ENCODE measurements at regions not wholly inside any gene's neighbourhood (a gene's known extent, or its start where the extent isn't known, plus 50 kb on each side); places are given as distances from the start of the nearest gene placed in this dataset.

DNA sequence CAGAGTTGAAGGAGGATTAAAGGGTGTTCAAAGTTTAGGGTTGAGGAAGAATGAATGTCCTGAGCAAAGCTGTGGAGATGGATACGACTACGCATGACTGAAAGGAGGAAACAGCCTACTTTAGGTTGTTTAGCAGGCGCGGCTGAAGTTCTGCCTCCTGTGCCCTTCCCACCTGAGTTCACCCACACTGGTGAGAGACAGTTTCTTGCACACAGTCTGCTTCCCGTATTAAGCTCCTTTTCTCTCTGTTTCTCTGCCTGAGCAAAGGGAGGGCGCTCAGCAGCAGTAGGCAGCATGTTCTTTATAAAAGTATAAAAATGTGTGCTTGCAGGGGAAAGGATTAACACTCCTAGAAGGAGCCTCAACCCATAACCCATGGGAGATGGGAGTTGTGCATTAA, 224.0 kb upstream of the SMARCA2 start:
- Histone ChIP-seq H3K9me2 (replicated peaks; ENCODE audit: low read length) (no peaks in the 10 kb centered on the region), H3K27me3 (ENCODE audit: low read length) (peaks cover 8% of the 10 kb centered on the region), H3K36me3 (ENCODE audit: low read depth, low read length) (no peaks in the 10 kb centered on the region), H3F3A (ENCODE audit: low read length, unreplicated experiment) (no peaks in the 10 kb centered on the region), H3K9me3 (ENCODE audit: low read length) (no peaks in the 10 kb centered on the region), H2AFZ (ENCODE audit: low read length) (no peak overlapping the region), H3K9ac (ENCODE audit: low read length) (no peak overlapping the region), H3K79me2 (ENCODE audit: low read length) (no peaks in the 10 kb centered on the region), H3K4me2 (ENCODE audit: low read length) (no peak overlapping the region), H3K4me3 (ENCODE audit: low read length) (no peak overlapping the region), H3K4me1 (ENCODE audit: insufficient read depth, low read length) (no peaks in the 10 kb centered on the region), H3K27ac (ENCODE audit: low read length) (no peak overlapping the region), H4K20me1 (ENCODE audit: low read length) (no peaks in the 10 kb centered on the region)
- CTCF ChIA-PET = no interaction called here
- intact Hi-C loops (cut with micrococcal nuclease) = no loop called here
- POLR2A ChIA-PET (ENCODE audit: unreplicated experiment) = no interaction called here
- TF ChIP-seq EZH2phosphoT487 (IDR thresholded peaks at IDR 0.05; ENCODE audit: borderline replicate concordance, low read length) = no peak
- TF ChIP-seq, protein P1, sequence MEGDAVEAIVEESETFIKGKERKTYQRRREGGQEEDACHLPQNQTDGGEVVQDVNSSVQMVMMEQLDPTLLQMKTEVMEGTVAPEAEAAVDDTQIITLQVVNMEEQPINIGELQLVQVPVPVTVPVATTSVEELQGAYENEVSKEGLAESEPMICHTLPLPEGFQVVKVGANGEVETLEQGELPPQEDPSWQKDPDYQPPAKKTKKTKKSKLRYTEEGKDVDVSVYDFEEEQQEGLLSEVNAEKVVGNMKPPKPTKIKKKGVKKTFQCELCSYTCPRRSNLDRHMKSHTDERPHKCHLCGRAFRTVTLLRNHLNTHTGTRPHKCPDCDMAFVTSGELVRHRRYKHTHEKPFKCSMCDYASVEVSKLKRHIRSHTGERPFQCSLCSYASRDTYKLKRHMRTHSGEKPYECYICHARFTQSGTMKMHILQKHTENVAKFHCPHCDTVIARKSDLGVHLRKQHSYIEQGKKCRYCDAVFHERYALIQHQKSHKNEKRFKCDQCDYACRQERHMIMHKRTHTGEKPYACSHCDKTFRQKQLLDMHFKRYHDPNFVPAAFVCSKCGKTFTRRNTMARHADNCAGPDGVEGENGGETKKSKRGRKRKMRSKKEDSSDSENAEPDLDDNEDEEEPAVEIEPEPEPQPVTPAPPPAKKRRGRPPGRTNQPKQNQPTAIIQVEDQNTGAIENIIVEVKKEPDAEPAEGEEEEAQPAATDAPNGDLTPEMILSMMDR (conservative IDR thresholded peaks at IDR 0.05; ENCODE audit: low read depth, low read length) = no peak
- no peak for TF ChIP-seq EZH2 (IDR thresholded peaks at IDR 0.05; ENCODE audit: low read length, unreplicated experiment)
- no peak for ATAC-seq
- BruUV-seq (replicated peaks) = no TSS peak
- DNase-seq = no peak

DNA sequence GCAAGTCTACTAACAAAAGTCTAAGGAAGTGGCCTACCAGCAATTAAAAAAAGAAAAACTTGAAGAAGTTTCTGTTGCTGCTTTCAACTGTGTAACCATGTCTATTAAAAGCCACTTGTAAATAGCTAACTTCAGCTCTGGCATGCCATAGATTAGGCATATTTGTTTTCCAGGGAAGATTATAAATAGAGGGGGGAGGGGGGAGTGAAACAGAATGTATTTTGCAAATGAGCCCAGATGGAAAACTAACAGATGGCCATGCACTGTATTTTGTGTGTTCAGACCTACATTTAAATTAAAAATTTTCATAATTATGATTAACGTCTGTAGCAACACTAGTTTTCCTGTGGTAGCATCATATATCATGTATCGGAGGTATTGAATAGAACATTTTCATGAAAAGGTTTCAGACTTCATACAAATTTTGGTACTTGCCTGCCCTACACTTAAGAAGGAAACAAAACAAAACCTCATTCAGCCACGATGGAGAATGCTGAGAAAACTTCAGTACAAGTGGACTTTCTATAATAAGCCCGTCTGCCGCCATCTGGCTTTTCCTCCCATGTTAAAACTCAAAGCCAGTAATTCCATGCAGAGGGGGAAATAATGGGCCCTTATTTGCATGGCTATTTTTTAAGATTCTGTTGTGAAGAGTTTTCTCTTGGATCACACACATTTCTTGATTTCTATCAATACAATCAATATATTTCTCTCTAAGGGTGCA, 220.4 kb upstream of the SMARCA2 start:
- POLR2A ChIA-PET (ENCODE audit: unreplicated experiment) = no interaction called here
- CTCF ChIA-PET = no interaction called here
- no peak overlapping the region for H3K4me3 ChIP-seq (ENCODE audit: low read length)
- no peaks in the 10 kb centered on the region for H3F3A ChIP-seq (ENCODE audit: low read length, unreplicated experiment)
- DNase-seq = no peak
- H3K9ac ChIP-seq (ENCODE audit: low read length) = no peak overlapping the region
- no peaks in the 10 kb centered on the region for H3K9me2 ChIP-seq (replicated peaks; ENCODE audit: low read length)
- no peak overlapping the region for H3K27ac ChIP-seq (ENCODE audit: low read length)
- intact Hi-C loops (cut with micrococcal nuclease) = no loop called here
- no peaks in the 10 kb centered on the region for H3K4me1 ChIP-seq (ENCODE audit: insufficient read depth, low read length)
- H3K27me3 ChIP-seq (ENCODE audit: low read length) = no peaks in the 10 kb centered on the region; the same call in 1 of the 2 replicates
- TF ChIP-seq EZH2phosphoT487 (IDR thresholded peaks at IDR 0.05; ENCODE audit: borderline replicate concordance, low read length) (no peak), EZH2 (IDR thresholded peaks at IDR 0.05; ENCODE audit: low read length, unreplicated experiment) (no peak)
- TF ChIP-seq, protein P1 (conservative IDR thresholded peaks at IDR 0.05; ENCODE audit: low read depth, low read length) = no peak
- H3K4me2 ChIP-seq (ENCODE audit: low read length) = no peak overlapping the region
- no TSS peak for BruUV-seq (replicated peaks)
- H2AFZ ChIP-seq (ENCODE audit: low read length) = no peak overlapping the region
- ATAC-seq = no peak
- no peaks in the 10 kb centered on the region for H3K9me3 ChIP-seq (ENCODE audit: low read length)
- no peaks in the 10 kb centered on the region for H4K20me1 ChIP-seq (ENCODE audit: low read length)
- no peaks in the 10 kb centered on the region for H3K36me3 ChIP-seq (ENCODE audit: low read depth, low read length)
- H3K79me2 ChIP-seq (ENCODE audit: low read length) = no peaks in the 10 kb centered on the region

DNA sequence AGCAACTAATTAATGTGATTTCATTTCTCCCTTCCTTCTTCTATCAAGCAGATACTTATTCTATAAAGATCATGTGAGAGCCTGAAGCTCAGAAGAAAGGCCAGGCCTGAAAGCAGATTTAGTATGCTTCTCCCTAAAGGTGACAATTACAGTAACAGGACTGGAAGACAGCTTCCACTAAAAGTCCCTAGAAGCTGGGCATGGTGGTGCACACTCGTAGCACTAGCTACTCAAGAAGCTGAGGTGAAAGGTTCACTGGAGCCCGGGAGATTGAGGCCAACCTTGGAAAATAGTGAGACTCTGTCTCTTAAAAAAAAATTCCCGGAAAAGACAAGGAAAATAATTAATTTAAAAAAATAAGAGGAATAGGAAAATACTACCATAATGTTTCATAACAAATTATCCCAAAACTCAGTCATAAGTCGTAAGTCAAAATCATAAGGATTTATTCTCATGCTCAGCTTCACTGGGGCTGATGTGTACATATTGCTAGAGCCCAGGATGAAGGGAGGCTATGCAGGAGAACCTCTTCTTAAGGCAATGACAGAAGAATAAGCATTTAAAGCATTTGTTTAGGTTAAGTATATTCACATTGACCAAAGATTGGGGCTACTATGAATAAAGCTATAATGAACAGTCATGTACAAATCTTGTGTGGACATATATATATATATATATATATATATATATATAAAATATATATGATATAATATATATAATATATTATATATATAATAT, 210.8 kb upstream of the SMARCA2 start:
- H3F3A ChIP-seq (ENCODE audit: low read length, unreplicated experiment) = no peaks in the 10 kb centered on the region
- DNase-seq = no peak
- TF ChIP-seq, protein P1 (conservative IDR thresholded peaks at IDR 0.05; ENCODE audit: low read depth, low read length) = no peak
- TF ChIP-seq EZH2 (IDR thresholded peaks at IDR 0.05; ENCODE audit: low read length, unreplicated experiment) (no peak), EZH2phosphoT487 (IDR thresholded peaks at IDR 0.05; ENCODE audit: borderline replicate concordance, low read length) (no peak)
- no peak overlapping the region for H2AFZ ChIP-seq (ENCODE audit: low read length)
- no peak for ATAC-seq
- POLR2A ChIA-PET (ENCODE audit: unreplicated experiment) = no interaction called here
- no peaks in the 10 kb centered on the region for H3K36me3 ChIP-seq (ENCODE audit: low read depth, low read length)
- H3K9me2 ChIP-seq (replicated peaks; ENCODE audit: low read length) = no peaks in the 10 kb centered on the region
- H3K4me3 ChIP-seq (ENCODE audit: low read length) = no peak overlapping the region
- H3K27ac ChIP-seq (ENCODE audit: low read length) = no peak overlapping the region
- no peaks in the 10 kb centered on the region for H3K79me2 ChIP-seq (ENCODE audit: low read length)
- H3K9ac ChIP-seq (ENCODE audit: low read length) = no peak overlapping the region
- H3K9me3 ChIP-seq (ENCODE audit: low read length) = no peaks in the 10 kb centered on the region
- CTCF ChIA-PET = no interaction called here
- H3K27me3 ChIP-seq (ENCODE audit: low read length) = no peaks in the 10 kb centered on the region
- H3K4me2 ChIP-seq (ENCODE audit: low read length) = no peak overlapping the region
- intact Hi-C loops (cut with micrococcal nuclease) = no loop called here
- H4K20me1 ChIP-seq (ENCODE audit: low read length) = no peaks in the 10 kb centered on the region
- no TSS peak for BruUV-seq (replicated peaks)
- H3K4me1 ChIP-seq (ENCODE audit: insufficient read depth, low read length) = no peaks in the 10 kb centered on the region
